HG03060 (cell line): ENCODE measurements at regions not wholly inside any gene's neighbourhood (a gene's known extent, or its start where the extent isn't known, plus 50 kb on each side); places are given as distances from the start of the nearest gene placed in this dataset.

Source experiments
- ATAC-seq: cut with Tn5 transposase; IDR thresholded peaks from one replicate; pipeline ENCODE4 v1.9.1; 2021; ENCODE audit warnings: low read depth, moderate number of reproducible peaks; ENCODE audit not compliant: unreplicated experiment

GRCh38 chr6:144335311-144335861, 50.3 kb downstream of the UTRN start:
- no peak for ATAC-seq

- ATAC-seq = peak; percentile 74
These were observed 50.8 kb downstream of the UTRN start for GRCh38 chr6:144335914-144336313.

- ATAC-seq = no peak
These were observed 51.8 kb downstream of the UTRN start for GRCh38 chr6:144336900-144337299.

DNA sequence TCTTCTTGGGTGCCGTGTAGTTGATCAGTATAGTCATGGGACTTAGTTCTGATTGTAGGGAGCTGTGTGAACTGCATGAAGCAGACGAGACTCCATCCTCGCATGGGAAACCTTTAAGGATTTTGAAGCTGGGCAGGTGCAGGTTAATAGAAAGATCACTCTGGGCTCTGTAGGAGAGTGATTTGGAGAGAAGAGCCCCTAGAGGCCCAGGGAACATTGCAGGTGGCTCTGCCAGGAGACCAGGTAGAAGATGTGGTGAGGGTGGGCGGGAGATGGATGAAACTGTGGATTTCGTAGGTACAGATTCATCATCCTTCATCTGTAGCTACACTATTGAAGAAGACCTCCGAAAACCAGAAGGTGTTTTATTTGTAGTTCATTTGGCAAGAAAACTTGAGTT, 53.3 kb downstream of the UTRN start:
- ATAC-seq = no peak

GRCh38 chr6:144338951-144339700, 54.0 kb downstream of the UTRN start:
- no peak for ATAC-seq

GRCh38 chr6:144339859-144340452, 54.8 kb downstream of the UTRN start:
- no peak for ATAC-seq

- no peak for ATAC-seq
These were observed 55.6 kb downstream of the UTRN start for GRCh38 chr6:144340541-144341371.

DNA sequence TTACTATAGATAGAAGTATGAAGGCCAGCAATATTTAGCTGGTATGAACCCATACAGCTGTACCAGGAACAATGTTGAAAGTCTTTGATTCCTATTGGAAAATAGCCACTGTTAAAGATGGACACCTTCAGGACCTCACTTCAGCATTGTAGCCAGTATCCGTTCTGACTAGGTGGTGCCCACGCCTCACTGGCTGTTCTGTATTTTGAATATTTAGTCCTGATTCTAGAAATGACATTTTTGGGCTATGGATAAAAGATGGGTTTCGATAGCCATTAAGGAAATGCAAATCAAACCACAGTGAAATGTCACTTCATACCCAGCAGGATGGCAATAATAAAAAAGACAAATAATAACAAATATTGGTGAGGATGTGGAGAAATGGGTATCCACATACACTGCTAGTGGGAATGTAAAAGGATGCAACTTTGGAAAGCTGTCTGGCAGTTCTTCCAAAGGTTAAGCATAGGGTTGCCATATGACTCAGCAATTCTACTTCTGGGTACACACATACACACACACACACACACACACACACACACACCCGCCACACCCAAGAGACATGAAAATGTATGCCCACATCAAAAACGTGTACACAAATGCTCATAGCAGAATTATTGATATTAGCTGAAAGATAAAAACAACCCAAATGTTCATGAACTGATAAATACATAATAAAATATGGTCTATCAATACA, 56.8 kb downstream of the UTRN start:
- ATAC-seq = peak; percentile 28

GRCh38 chr6:144343701-144344428, 58.7 kb downstream of the UTRN start:
- peak; percentile 57 for ATAC-seq

DNA sequence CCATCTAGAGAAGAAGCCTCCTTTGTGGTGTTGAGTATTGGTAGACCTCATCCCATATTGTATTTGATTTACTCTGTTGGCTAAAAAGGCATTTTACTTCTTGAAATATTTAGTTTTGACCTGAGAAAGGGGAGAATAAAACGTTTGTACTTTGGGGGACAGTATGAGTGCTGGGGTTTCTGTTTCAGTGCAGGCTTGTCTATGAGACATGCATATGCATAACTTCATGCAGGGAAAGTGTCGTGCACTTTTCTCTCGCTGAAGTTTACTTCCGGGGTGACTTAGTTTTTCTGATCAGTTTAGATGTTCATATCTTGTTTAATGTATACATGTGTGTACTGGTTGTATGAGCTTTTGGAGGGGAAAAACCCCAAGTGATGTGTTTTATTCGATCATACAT, 59.5 kb downstream of the UTRN start:
- ATAC-seq = no peak

- ATAC-seq = no peak
These were observed 60.3 kb downstream of the UTRN start for GRCh38 chr6:144345451-144345850.

GRCh38 chr6:144346719-144347447, 61.7 kb downstream of the UTRN start:
- ATAC-seq = no peak

GRCh38 chr6:144347448-144347759, 62.3 kb downstream of the UTRN start:
- no peak for ATAC-seq

DNA sequence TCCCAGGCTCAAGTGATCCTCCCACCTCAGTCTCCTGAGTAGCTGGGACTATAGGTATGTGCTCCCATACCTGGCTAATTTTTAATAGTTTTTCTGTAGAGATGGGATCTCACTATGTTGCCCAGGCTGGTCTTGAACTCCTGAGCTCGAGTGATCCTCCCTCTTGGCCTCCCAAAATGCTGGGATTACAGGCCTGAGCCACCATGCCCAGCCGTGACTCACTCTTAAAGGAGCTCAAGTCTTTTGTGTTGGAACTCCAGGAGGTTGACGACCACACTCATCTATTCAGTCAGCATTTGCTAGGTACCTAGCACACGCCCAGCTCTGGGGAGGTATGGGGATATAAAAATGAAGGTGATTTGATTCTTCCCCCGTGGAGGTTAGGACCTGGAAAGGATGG, 62.8 kb downstream of the UTRN start:
- ATAC-seq = no peak

- peak; percentile 27 for ATAC-seq
These were observed 64.8 kb downstream of the UTRN start for GRCh38 chr6:144349690-144350527.

GRCh38 chr6:144350528-144350880, 65.4 kb downstream of the UTRN start:
- no peak for ATAC-seq

DNA sequence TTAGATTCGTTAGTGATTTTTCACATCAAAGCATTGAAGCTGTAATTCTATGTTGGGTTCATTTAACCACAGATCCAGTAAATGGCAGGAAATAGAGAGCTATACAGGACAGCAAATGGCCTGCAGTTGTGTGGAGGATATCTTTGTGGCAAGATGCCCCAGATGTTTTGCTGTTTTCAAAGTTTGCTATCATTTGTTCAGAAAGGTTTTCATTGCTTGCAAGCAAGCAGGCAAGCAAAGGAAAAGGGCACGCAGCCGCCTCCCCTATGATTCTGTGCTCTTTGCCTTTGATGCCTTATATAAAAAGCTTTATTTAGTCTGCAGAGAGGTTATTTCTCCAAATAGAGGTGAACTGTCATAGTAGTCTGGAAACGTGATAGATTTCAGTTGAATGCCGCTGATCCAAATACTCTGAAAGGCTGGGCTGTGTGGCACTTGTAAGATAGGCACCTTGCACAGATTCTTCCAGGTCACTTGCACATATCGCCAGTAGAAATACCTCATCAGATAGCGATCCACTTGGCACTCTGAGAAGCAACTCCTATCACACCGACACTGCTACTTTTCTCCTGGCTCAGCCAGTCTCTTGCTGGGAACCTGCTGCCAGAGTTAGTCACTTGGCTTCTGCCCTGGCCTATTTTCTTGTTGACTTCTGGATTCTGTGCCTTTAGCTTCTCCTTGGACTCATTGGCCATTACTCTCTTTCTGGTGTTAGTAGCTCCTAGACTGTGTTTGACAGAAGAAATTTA, 66.4 kb downstream of the UTRN start:
- no peak for ATAC-seq

- peak; percentile 30 for ATAC-seq
These were observed 67.2 kb downstream of the UTRN start for GRCh38 chr6:144352331-144352730.
